Liver (tissue), 3 donors: ENCODE measurements at regions not wholly inside any gene's neighbourhood (a gene's known extent, or its start where the extent isn't known, plus 50 kb on each side); places are given as distances from the start of the nearest gene placed in this dataset.

Experiments
- CTCF ChIP-seq: fragments of 150-350 bp; IDR thresholded peaks from 2 replicates; pipeline ENCODE4 v1.5.1; 2017; ENCODE audit warnings: improper control_type of control experiment, low read depth, low read length; ENCODE audit not compliant: missing input control
- GABPA ChIP-seq, 2 donors: IDR thresholded peaks in 1 of 2; conservative IDR thresholded peaks in 1 of 2; 2 replicates each; pipeline ENCODE4 v1.6.1; 2016; ENCODE audit warnings: antibody characterized with exemption in 2 of 2, mild to moderate bottlenecking in 1 of 2, moderate library complexity in 1 of 2
- SP1 ChIP-seq: IDR thresholded peaks from 2 replicates; pipeline ENCODE4 v1.6.1; 2018; ENCODE audit warnings: antibody characterized with exemption, mild to moderate bottlenecking
- TAF1 ChIP-seq: conservative IDR thresholded peaks from 2 replicates; pipeline ENCODE4 v1.6.1; 2016; ENCODE audit warnings: antibody characterized with exemption, mild to moderate bottlenecking
- TF ChIP-seq, protein P1 (sequence below): IDR thresholded peaks from 2 replicates; pipeline ENCODE4 v1.6.1; 2016; ENCODE audit warnings: antibody characterized with exemption, mild to moderate bottlenecking
- donor health status: healthy.
- donor health status: healthy.

- TF ChIP-seq CTCF = no peak
- no peak for TF ChIP-seq TAF1
- TF ChIP-seq, protein P1, sequence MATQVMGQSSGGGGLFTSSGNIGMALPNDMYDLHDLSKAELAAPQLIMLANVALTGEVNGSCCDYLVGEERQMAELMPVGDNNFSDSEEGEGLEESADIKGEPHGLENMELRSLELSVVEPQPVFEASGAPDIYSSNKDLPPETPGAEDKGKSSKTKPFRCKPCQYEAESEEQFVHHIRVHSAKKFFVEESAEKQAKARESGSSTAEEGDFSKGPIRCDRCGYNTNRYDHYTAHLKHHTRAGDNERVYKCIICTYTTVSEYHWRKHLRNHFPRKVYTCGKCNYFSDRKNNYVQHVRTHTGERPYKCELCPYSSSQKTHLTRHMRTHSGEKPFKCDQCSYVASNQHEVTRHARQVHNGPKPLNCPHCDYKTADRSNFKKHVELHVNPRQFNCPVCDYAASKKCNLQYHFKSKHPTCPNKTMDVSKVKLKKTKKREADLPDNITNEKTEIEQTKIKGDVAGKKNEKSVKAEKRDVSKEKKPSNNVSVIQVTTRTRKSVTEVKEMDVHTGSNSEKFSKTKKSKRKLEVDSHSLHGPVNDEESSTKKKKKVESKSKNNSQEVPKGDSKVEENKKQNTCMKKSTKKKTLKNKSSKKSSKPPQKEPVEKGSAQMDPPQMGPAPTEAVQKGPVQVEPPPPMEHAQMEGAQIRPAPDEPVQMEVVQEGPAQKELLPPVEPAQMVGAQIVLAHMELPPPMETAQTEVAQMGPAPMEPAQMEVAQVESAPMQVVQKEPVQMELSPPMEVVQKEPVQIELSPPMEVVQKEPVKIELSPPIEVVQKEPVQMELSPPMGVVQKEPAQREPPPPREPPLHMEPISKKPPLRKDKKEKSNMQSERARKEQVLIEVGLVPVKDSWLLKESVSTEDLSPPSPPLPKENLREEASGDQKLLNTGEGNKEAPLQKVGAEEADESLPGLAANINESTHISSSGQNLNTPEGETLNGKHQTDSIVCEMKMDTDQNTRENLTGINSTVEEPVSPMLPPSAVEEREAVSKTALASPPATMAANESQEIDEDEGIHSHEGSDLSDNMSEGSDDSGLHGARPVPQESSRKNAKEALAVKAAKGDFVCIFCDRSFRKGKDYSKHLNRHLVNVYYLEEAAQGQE = no peak
- TF ChIP-seq GABPA (IDR thresholded peaks at IDR 0.05 in 1 of 2, conservative IDR thresholded peaks at IDR 0.05 in 1 of 2) = no peak
- TF ChIP-seq SP1 = no peak
Observed at GRCh38 chr14:76615331-76615730, 145.9 kb upstream of the VASH1 start.
